ENCODE measurements at regions not wholly inside any gene's neighbourhood (a gene's known extent, or its start where the extent isn't known, plus 50 kb on each side); places are given as distances from the start of the nearest gene placed in this dataset.

DNA sequence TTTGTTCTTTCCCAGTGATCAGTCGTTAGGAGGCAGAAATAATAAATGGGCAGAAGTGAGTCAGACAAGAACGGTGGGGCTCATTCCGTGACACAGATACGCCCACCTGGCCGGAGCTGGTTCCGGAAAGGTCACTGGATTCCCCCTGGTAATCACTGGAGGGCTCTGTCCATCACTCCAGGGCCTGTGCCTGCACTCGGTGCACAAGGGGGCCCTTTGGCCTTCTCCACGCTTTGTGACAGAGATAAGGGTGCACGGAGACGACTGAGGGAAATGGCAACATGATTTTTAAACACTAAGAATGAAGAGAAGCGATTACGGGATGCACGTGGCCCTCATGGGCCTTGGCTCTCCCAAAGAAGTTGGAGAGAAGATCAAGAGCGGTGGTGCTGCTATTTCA lies 84.4 kb downstream of the PTGR3 start:
- no peaks in the 10 kb centered on the region for H3K9me3 ChIP-seq (ENCODE audit: control insufficient read depth in 2 of 3, insufficient read depth in 1 of 3, low read length in 3 of 3)
- DNase-seq (no peak), FAIRE-seq (no peak)
- H3K4me1 ChIP-seq (ENCODE audit: control insufficient read depth in 2 of 3, insufficient read depth in 2 of 3, low read depth in 1 of 3, low read length in 3 of 3) = no peaks in the 10 kb centered on the region
- H3K4me3 ChIP-seq (ENCODE audit: low read length in 3 of 3) = no peak overlapping the region
- intact Hi-C loops (cut with DNase I) = no loop called here
- H3K36me3 ChIP-seq (ENCODE audit: control insufficient read depth in 2 of 3, insufficient read depth in 3 of 3, low read length in 3 of 3) = no peaks in the 10 kb centered on the region
- TF ChIP-seq, protein P1, sequence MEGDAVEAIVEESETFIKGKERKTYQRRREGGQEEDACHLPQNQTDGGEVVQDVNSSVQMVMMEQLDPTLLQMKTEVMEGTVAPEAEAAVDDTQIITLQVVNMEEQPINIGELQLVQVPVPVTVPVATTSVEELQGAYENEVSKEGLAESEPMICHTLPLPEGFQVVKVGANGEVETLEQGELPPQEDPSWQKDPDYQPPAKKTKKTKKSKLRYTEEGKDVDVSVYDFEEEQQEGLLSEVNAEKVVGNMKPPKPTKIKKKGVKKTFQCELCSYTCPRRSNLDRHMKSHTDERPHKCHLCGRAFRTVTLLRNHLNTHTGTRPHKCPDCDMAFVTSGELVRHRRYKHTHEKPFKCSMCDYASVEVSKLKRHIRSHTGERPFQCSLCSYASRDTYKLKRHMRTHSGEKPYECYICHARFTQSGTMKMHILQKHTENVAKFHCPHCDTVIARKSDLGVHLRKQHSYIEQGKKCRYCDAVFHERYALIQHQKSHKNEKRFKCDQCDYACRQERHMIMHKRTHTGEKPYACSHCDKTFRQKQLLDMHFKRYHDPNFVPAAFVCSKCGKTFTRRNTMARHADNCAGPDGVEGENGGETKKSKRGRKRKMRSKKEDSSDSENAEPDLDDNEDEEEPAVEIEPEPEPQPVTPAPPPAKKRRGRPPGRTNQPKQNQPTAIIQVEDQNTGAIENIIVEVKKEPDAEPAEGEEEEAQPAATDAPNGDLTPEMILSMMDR (IDR thresholded peaks at IDR 0.05; ENCODE audit: borderline replicate concordance, extremely low read depth, insufficient read depth) = no peak
- no peak overlapping the region for H3K9ac ChIP-seq (ENCODE audit: low read length in 3 of 3)
- H3K27ac ChIP-seq (ENCODE audit: low read depth in 2 of 2, low read length in 2 of 2) = no peak overlapping the region
- no peaks in the 10 kb centered on the region for H3K27me3 ChIP-seq (ENCODE audit: control insufficient read depth, insufficient read depth, low read length)

DNA sequence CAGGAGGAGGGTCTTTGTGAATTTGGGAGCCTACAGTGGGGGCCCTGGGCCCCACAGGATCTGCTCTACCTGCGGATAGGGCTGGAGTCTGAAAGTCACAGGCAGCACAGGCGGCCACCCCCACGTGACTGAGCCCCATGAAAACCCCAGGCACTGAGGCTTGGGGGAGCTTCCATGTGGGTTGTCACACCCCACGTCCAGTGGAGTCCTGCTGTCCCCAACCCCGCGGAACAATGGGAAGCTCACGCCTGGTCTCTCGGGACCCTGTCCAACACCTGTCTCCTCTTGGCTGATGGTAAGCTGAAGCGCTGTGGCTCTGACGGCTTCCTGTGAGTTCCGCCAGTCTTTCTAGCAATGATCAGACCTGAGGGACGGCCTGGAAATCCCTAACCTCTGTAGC lies 85.8 kb downstream of the PTGR3 start:
- Histone ChIP-seq H3K27ac (ENCODE audit: low read depth in 2 of 2, low read length in 2 of 2) (no peak overlapping the region), H3K9me3 (ENCODE audit: control insufficient read depth in 2 of 3, insufficient read depth in 1 of 3, low read length in 3 of 3) (no peaks in the 10 kb centered on the region), H3K36me3 (ENCODE audit: control insufficient read depth in 2 of 3, insufficient read depth in 3 of 3, low read length in 3 of 3) (no peaks in the 10 kb centered on the region), H3K9ac (ENCODE audit: low read length in 3 of 3) (no peak overlapping the region), H3K4me3 (ENCODE audit: low read length in 3 of 3) (no peak overlapping the region), H3K27me3 (ENCODE audit: control insufficient read depth, insufficient read depth, low read length) (no peaks in the 10 kb centered on the region), H3K4me1 (ENCODE audit: control insufficient read depth in 2 of 3, insufficient read depth in 2 of 3, low read depth in 1 of 3, low read length in 3 of 3) (no peaks in the 10 kb centered on the region)
- DNase-seq (no peak), FAIRE-seq (no peak)
- TF ChIP-seq, protein P1 (IDR thresholded peaks at IDR 0.05; ENCODE audit: borderline replicate concordance, extremely low read depth, insufficient read depth) = no peak
- intact Hi-C loops (cut with DNase I) = no loop called here

DNA sequence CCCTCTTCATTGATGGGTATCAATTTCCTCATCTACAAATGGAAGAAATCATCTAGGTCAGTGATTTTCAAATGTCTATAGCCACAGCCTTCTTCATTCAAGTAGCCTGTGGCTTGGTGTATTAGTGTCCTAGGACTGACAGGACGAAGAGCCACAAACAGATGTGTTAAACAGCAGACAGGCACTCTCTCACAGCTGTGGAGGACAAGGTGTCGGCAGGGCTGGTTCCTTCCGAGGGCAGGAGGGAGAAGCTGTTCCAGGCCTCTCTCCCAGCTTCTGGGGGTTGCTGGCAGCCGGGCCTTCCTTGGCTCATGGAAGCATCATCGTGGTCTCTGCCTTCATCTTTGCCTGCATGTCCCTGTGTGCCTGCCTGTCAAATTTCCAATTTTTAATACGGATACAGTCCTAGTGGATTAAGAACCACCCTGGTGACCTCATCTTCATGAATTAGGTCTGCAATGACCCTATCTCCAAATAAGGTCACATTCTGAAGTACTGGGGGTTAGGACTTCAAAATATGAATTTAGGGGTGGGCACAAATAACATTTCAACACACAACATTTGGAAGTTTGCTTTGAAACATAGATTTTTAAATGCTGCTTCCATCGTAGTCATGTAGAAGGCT lies 86.5 kb downstream of the PTGR3 start:
- H3K4me3 ChIP-seq (ENCODE audit: low read length in 3 of 3) = no peak overlapping the region
- H3K27ac ChIP-seq (ENCODE audit: low read depth in 2 of 2, low read length in 2 of 2) = no peak overlapping the region
- DNase-seq (no peak), FAIRE-seq (no peak)
- intact Hi-C loops (cut with DNase I) = no loop called here
- TF ChIP-seq, protein P1 (IDR thresholded peaks at IDR 0.05; ENCODE audit: borderline replicate concordance, extremely low read depth, insufficient read depth) = no peak
- no peaks in the 10 kb centered on the region for H3K36me3 ChIP-seq (ENCODE audit: control insufficient read depth in 2 of 3, insufficient read depth in 3 of 3, low read length in 3 of 3)
- H3K27me3 ChIP-seq (ENCODE audit: control insufficient read depth, insufficient read depth, low read length) = no peaks in the 10 kb centered on the region
- H3K4me1 ChIP-seq (ENCODE audit: control insufficient read depth in 2 of 3, insufficient read depth in 2 of 3, low read depth in 1 of 3, low read length in 3 of 3) = no peaks in the 10 kb centered on the region
- no peaks in the 10 kb centered on the region for H3K9me3 ChIP-seq (ENCODE audit: control insufficient read depth in 2 of 3, insufficient read depth in 1 of 3, low read length in 3 of 3)
- H3K9ac ChIP-seq (ENCODE audit: low read length in 3 of 3) = no peak overlapping the region

DNA sequence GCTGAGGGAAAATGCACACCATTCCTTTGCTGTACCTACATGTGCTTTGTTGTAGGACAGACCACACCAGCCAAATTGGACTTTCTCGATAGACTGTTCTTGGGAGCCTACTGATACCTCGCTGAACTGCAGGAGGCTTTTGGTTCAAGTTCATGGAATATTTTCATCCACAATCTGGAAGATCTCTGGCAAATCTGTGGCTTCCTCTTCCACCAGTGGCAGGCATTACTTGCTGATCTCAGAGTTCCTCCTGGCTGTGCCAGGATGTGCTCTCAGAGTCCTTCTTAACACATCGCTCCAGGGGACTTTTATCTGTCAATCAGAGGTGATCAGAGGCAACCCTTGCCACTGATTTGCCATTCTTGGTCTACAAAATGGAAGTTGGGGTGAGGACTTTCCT lies 87.7 kb downstream of the PTGR3 start:
- no peak overlapping the region for H3K4me3 ChIP-seq (ENCODE audit: low read length in 3 of 3)
- H3K36me3 ChIP-seq (ENCODE audit: control insufficient read depth in 2 of 3, insufficient read depth in 3 of 3, low read length in 3 of 3) = no peaks in the 10 kb centered on the region
- H3K27ac ChIP-seq (ENCODE audit: low read depth in 2 of 2, low read length in 2 of 2) = no peak overlapping the region
- no peaks in the 10 kb centered on the region for H3K9me3 ChIP-seq (ENCODE audit: control insufficient read depth in 2 of 3, insufficient read depth in 1 of 3, low read length in 3 of 3)
- TF ChIP-seq, protein P1 (IDR thresholded peaks at IDR 0.05; ENCODE audit: borderline replicate concordance, extremely low read depth, insufficient read depth) = no peak
- FAIRE-seq = no peak
- H3K4me1 ChIP-seq (ENCODE audit: control insufficient read depth in 2 of 3, insufficient read depth in 2 of 3, low read depth in 1 of 3, low read length in 3 of 3) = no peaks in the 10 kb centered on the region
- intact Hi-C loops (cut with DNase I) = no loop called here
- no peak overlapping the region for H3K9ac ChIP-seq (ENCODE audit: low read length in 3 of 3)
- no peak for DNase-seq
- H3K27me3 ChIP-seq (ENCODE audit: control insufficient read depth, insufficient read depth, low read length) = no peaks in the 10 kb centered on the region

Measured in kidney (tissue), 13 donors.